ENCODE measurements at regions not wholly inside any gene's neighbourhood (a gene's known extent, or its start where the extent isn't known, plus 50 kb on each side); places are given as distances from the start of the nearest gene placed in this dataset.

GRCh38 chr5:68465934-68466551 is 250.5 kb downstream of the PIK3R1 start:
- no peak overlapping the region for H3K4me3 ChIP-seq (replicated peaks; ENCODE audit: low read depth, low read length)
- no peak for DNase-seq (ENCODE audit: extremely low read depth, low read depth)
- TF ChIP-seq, protein P1, sequence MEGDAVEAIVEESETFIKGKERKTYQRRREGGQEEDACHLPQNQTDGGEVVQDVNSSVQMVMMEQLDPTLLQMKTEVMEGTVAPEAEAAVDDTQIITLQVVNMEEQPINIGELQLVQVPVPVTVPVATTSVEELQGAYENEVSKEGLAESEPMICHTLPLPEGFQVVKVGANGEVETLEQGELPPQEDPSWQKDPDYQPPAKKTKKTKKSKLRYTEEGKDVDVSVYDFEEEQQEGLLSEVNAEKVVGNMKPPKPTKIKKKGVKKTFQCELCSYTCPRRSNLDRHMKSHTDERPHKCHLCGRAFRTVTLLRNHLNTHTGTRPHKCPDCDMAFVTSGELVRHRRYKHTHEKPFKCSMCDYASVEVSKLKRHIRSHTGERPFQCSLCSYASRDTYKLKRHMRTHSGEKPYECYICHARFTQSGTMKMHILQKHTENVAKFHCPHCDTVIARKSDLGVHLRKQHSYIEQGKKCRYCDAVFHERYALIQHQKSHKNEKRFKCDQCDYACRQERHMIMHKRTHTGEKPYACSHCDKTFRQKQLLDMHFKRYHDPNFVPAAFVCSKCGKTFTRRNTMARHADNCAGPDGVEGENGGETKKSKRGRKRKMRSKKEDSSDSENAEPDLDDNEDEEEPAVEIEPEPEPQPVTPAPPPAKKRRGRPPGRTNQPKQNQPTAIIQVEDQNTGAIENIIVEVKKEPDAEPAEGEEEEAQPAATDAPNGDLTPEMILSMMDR (IDR thresholded peaks at IDR 0.05; ENCODE audit: low read depth, low read length, missing control alignments) = no peak

DNA sequence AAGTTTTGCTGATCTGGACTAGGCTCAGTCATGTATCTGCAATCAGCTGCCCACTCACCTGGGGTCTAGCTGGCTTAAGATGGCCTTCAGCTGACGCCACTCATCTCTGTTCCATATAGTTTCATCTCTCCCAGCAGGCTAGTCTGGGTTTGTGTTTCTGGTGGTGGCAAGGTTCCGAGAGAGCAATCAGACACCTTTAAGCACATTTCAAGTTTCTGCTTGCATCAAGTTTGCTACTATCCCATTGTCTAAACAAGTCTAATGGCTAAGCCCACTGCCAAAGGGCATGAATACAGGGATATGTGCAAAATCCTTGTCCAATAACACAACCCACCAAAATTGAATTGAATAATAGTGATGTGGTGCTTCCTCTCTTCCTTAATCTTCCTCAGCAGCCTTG is 251.7 kb downstream of the PIK3R1 start:
- no peak overlapping the region for H3K4me3 ChIP-seq (replicated peaks; ENCODE audit: low read depth, low read length)
- DNase-seq (ENCODE audit: extremely low read depth, low read depth) = no peak
- TF ChIP-seq, protein P1 (IDR thresholded peaks at IDR 0.05; ENCODE audit: low read depth, low read length, missing control alignments) = no peak

- TF ChIP-seq, protein P1 (IDR thresholded peaks at IDR 0.05; ENCODE audit: low read depth, low read length, missing control alignments) = no peak
- no peak overlapping the region for H3K4me3 ChIP-seq (replicated peaks; ENCODE audit: low read depth, low read length)
- DNase-seq (ENCODE audit: extremely low read depth, low read depth) = no peak
Measured at GRCh38 chr5:68467794-68468193, 252.2 kb downstream of the PIK3R1 start.

- DNase-seq (ENCODE audit: extremely low read depth, low read depth) = no peak
- H3K4me3 ChIP-seq (replicated peaks; ENCODE audit: low read depth, low read length) = no peak overlapping the region
- TF ChIP-seq, protein P1 (IDR thresholded peaks at IDR 0.05; ENCODE audit: low read depth, low read length, missing control alignments) = no peak
Measured at GRCh38 chr5:68468322-68468721, 252.8 kb downstream of the PIK3R1 start.

DNA sequence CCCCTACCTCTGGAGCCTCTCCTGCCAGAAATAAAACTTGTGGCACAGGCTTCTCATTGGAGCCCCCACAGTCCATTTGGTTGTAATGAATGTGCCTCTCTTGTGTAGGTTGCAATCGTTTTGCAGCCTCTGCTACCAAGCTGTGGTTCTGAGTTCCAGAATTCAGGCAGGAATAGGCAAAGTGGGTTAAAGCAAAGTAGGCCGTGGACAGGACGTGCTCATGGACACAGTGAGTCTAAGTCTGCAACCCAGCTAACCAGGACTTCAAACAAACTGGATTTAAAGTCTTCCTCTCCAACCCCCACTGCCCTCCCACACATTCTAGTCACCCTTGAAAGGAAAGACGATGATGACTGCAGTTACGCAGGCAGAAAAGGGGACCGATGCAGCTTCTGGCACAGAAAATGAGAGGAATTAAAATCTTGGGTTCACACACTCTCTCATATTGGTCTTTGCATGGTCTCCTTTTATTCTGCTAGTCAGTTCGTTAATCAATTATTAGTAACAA is 260.0 kb downstream of the PIK3R1 start:
- no peak overlapping the region for H3K4me3 ChIP-seq (replicated peaks; ENCODE audit: low read depth, low read length)
- no peak for DNase-seq (ENCODE audit: extremely low read depth, low read depth)
- TF ChIP-seq, protein P1 (IDR thresholded peaks at IDR 0.05; ENCODE audit: low read depth, low read length, missing control alignments) = no peak

DNA sequence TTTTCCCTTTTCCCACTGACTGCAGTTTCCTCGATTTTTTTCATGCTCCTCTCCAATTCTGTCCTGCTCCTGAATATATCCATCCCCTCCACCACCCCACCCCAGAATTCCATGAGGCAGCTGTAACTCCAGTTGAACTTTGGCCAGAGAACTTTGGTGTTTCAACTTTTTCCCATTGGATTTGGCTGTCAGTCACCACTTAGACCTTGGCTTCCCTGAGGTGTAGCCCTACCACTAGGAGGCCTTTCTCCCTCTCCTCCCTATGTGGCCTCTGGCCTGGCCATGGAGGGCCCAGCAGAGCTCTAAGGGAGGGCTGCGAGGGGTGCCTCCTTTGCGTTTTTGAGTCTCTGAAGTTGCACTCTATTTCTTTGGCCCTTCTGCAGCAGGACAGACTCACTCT is 261.3 kb downstream of the PIK3R1 start:
- H3K4me3 ChIP-seq (replicated peaks; ENCODE audit: low read depth, low read length) = no peak overlapping the region
- TF ChIP-seq, protein P1 (IDR thresholded peaks at IDR 0.05; ENCODE audit: low read depth, low read length, missing control alignments) = peak; percentile 27
- no peak for DNase-seq (ENCODE audit: extremely low read depth, low read depth)

All from HFF-Myc (cell line).